Activated CD4-positive, alpha-beta T cell treated with anti-CD3 and anti-CD28 coated beads, Interleukin-2, amount 10 ng/mL, durations not matched to agents 24 days and 14 days (primary cell): ENCODE measurements at regions not wholly inside any gene's neighbourhood (a gene's known extent, or its start where the extent isn't known, plus 50 kb on each side); places are given as distances from the start of the nearest gene placed in this dataset.

Experiments
- DNase-seq: peaks from one replicate; pipeline ENCODE4 v3.0.0; 2022
- H3K27ac Mint-ChIP-seq: one replicate; pipeline ENCODE4 v1.8.0; 2022; ENCODE audit warnings: mild to moderate bottlenecking, mixed read lengths
- H3K27me3 Mint-ChIP-seq: one replicate; pipeline ENCODE4 v1.8.0; 2022; ENCODE audit warnings: mixed read lengths
- H3K36me3 Mint-ChIP-seq: one replicate; pipeline ENCODE4 v1.8.0; 2022; ENCODE audit warnings: low read depth, mild to moderate bottlenecking, mixed read lengths
- H3K4me1 Mint-ChIP-seq: one replicate; pipeline ENCODE4 v1.8.0; 2021; ENCODE audit warnings: mixed read lengths
- H3K4me3 Mint-ChIP-seq: one replicate; pipeline ENCODE4 v1.8.0; 2022; ENCODE audit warnings: mild to moderate bottlenecking, moderate library complexity, mixed read lengths
- H3K9me3 Mint-ChIP-seq: one replicate; pipeline ENCODE4 v1.8.0; 2021; ENCODE audit warnings: mixed read lengths
- intact Hi-C: fragments of 100-400 bp; cut with micrococcal nuclease; formaldehyde crosslinking; loops from one replicate; pipeline ENCODE4 v1.15.1; 2023

DNA sequence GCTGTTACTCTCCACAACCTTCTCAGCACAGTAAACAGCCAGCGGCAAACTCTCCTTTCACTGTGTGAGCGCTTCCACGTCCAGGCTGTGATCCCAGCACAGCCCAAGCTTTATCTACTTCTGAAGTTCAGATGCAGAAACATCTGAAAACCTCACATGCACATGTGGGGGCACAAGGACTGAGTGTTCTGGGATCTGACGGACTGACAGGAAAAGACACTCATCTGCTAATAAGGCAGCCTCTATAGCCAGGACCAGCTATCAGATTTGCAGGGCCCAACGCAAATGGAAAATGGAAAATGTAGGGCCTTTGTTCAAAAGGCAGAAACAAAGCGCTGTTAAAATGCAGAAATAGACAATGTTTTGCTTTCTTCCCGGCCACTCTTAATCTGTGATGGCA lies 133.8 kb upstream of the ARHGAP28 start:
- Mint-ChIP-seq H3K27ac (no peak overlapping the region), H3K4me1 (no peaks in the 10 kb centered on the region), H3K36me3 (no peaks in the 10 kb centered on the region), H3K4me3 (no peak overlapping the region), H3K9me3 (no peaks in the 10 kb centered on the region), H3K27me3 (no peaks in the 10 kb centered on the region)
- intact Hi-C loops: no loop called here
- no peak for DNase-seq

DNA sequence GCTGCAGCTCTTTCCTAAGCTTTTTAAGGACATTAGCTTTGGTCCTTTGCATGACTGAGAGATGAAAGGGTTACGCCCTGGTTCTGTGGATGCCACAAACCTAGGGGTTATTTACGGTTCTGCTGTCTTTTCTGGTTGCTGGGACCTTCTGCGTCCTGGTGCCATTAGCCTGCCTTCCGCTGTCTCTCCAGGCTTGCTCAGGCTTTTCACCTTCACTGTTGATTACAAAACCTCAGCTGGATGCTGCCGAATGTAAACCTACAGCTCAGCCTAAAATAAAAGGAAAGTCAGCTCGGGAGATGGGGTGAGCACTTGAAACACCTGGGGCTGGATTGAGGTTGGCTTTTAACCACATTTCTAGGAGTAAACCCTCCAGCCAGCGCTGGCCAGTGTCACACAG lies 130.9 kb upstream of the ARHGAP28 start:
- H3K27ac Mint-ChIP-seq: no peak overlapping the region

DNA sequence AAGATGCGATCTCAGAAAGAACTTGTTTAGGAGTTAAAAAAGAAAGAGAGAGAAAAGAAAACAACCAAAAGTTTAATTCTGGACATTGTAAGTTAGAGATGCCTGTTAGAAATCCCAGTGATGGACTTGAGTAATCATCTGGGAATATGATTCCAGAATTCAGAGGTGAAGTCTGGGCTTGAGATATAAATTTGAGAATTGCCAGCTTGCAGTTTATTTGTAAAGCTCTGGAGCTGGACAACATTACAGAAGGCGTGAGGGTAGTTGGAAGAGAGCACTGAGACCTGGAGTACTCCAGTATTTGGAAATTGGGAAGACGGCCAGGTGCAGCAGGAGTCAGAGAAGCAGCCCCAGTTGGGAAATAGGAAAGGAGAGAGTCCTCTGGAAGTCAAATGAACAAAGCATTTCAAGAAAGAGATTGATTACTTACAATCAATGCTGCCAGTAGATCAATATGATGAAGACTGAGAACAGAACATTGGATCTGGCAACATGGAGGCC lies 128.8 kb upstream of the ARHGAP28 start:
- no peaks in the 10 kb centered on the region for H3K4me1 Mint-ChIP-seq
- DNase-seq: no peak
- H3K4me3 Mint-ChIP-seq: no peak overlapping the region
- H3K9me3 Mint-ChIP-seq: peaks cover 2% of the 10 kb centered on the region
- no peaks in the 10 kb centered on the region for H3K27me3 Mint-ChIP-seq
- H3K36me3 Mint-ChIP-seq: no peaks in the 10 kb centered on the region
- H3K27ac Mint-ChIP-seq: no peak overlapping the region
- intact Hi-C loops: no loop called here

More for the DNA sequence above, 130.9 kb upstream of the ARHGAP28 start:
- Mint-ChIP-seq H3K9me3 (peaks cover 2% of the 10 kb centered on the region), H3K4me3 (no peak overlapping the region), H3K4me1 (no peaks in the 10 kb centered on the region), H3K36me3 (no peaks in the 10 kb centered on the region), H3K27me3 (no peaks in the 10 kb centered on the region)
- intact Hi-C loops: no loop called here
- DNase-seq: no peak

GRCh38 chr18:6601241-6601640 lies 128.3 kb upstream of the ARHGAP28 start:
- H3K27ac Mint-ChIP-seq: no peak overlapping the region
- no peaks in the 10 kb centered on the region for H3K27me3 Mint-ChIP-seq
- no peak overlapping the region for H3K4me3 Mint-ChIP-seq
- H3K4me1 Mint-ChIP-seq: no peaks in the 10 kb centered on the region
- H3K36me3 Mint-ChIP-seq: no peaks in the 10 kb centered on the region
- DNase-seq: no peak
- peaks cover 2% of the 10 kb centered on the region for H3K9me3 Mint-ChIP-seq
- intact Hi-C loops: no loop called here

DNA sequence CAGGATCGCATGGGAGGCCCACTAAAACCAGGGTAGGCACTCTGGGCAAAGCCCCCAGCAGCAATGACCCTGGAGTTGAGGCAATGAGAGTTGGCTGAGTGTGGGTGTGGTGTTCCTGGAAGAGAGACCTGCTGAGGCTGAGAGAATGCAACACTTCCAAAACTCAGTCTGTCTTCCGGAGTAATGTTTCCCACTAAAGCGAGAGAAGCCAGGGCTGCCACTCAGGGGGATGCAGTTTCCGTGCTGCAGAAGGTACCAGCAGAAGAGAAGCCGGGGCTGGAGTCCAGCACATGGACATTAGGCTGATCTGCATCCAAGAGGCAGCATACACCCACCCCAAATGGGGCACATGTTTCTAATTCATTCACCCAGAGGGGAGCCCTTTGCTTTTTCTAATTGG lies 127.2 kb upstream of the ARHGAP28 start:
- intact Hi-C loops: no loop called here
- H3K27me3 Mint-ChIP-seq: no peaks in the 10 kb centered on the region
- DNase-seq: no peak
- H3K9me3 Mint-ChIP-seq: peaks cover 2% of the 10 kb centered on the region
- no peaks in the 10 kb centered on the region for H3K36me3 Mint-ChIP-seq
- H3K4me1 Mint-ChIP-seq: no peaks in the 10 kb centered on the region
- H3K4me3 Mint-ChIP-seq: no peak overlapping the region
- H3K27ac Mint-ChIP-seq: no peak overlapping the region

GRCh38 chr18:6604573-6604941 lies 125.0 kb upstream of the ARHGAP28 start:
- intact Hi-C loops: no loop called here
- H3K27me3 Mint-ChIP-seq: no peaks in the 10 kb centered on the region

DNA sequence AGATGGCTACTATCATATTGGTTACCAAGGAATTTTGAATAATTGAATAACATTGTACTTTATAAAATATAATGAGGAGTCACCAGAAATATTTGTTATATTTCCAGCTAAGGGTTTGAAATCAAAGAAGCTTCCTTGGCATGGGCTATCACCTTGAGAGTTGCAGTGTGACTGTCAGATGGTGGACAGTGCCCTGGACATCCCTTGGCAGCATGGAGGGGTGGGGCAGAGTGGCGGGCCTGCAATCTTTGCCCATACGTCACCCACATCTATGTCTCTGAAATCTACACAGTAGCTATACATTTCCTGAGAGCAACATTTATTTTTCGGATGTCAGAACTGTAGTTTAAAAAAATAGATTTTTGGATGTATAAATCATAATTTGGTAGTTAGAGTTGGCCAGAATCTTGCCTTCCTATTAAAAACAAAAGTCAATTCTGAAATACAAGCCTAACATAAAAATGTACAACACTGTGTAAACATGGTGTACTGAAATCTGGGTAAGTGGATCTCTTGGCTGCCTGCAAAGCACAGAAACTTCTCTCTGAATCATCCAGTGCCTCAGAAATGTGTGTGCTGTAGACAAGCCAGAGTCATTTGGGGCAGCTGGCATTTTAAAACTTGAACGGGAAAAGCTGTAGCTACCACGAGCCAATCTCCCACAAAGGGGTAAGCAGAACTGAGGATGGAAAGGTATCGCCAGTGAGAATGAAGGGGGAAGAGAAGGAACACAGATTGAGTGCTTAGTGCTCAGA lies 124.2 kb upstream of the ARHGAP28 start:
- Mint-ChIP-seq H3K4me1 (no peaks in the 10 kb centered on the region), H3K36me3 (no peaks in the 10 kb centered on the region), H3K27ac (no peak overlapping the region), H3K9me3 (peaks cover 6% of the 10 kb centered on the region), H3K27me3 (no peaks in the 10 kb centered on the region), H3K4me3 (no peak overlapping the region)
- intact Hi-C loops: no loop called here
- DNase-seq: no peak

More at GRCh38 chr18:6604573-6604941, 125.0 kb upstream of the ARHGAP28 start:
- H3K27ac Mint-ChIP-seq: no peak overlapping the region
- no peak overlapping the region for H3K4me3 Mint-ChIP-seq
- no peaks in the 10 kb centered on the region for H3K36me3 Mint-ChIP-seq
- no peak for DNase-seq
- peaks cover 6% of the 10 kb centered on the region for H3K9me3 Mint-ChIP-seq
- no peaks in the 10 kb centered on the region for H3K4me1 Mint-ChIP-seq

DNA sequence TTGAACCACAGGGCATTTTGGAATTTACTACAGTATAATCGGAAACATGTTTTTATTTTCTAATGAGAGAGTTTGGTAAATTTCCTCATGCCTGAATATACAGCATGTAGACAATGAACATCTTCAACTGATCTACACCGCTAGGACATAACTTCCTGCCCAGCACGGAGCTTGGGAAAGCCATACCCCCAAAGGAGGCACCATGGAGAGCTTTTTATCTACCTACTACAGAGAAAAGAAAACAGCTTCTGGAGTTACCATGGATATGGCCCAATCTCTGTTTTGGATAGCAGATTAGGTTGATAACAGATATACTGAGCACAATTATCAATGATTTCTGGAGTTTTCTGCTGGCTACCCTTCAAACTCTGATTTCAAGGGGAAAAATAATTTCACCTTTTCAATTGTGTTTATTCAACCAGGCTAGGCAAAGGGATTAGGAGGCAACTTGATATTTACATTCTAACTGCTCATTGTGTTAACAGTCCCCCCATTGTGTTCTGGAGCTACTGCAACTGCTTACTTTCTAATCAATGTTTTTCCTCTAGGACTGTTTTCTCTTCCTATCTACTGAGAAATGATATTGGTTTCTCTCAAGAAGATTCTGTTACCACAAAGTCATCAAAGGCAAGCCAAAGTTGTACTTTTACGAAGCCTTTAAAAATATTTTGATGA lies 123.0 kb upstream of the ARHGAP28 start:
- Mint-ChIP-seq H3K9me3 (peaks cover 6% of the 10 kb centered on the region), H3K4me1 (no peaks in the 10 kb centered on the region), H3K4me3 (no peak overlapping the region), H3K36me3 (no peaks in the 10 kb centered on the region), H3K27me3 (no peaks in the 10 kb centered on the region), H3K27ac (no peak overlapping the region)
- no peak for DNase-seq
- intact Hi-C loops: no loop called here

GRCh38 chr18:6607343-6607742 lies 122.2 kb upstream of the ARHGAP28 start:
- no peak for DNase-seq
- Mint-ChIP-seq H3K4me1 (no peaks in the 10 kb centered on the region), H3K27me3 (no peaks in the 10 kb centered on the region), H3K27ac (no peak overlapping the region), H3K36me3 (no peaks in the 10 kb centered on the region), H3K9me3 (peaks cover 10% of the 10 kb centered on the region), H3K4me3 (no peak overlapping the region)
- intact Hi-C loops: no loop called here

DNA sequence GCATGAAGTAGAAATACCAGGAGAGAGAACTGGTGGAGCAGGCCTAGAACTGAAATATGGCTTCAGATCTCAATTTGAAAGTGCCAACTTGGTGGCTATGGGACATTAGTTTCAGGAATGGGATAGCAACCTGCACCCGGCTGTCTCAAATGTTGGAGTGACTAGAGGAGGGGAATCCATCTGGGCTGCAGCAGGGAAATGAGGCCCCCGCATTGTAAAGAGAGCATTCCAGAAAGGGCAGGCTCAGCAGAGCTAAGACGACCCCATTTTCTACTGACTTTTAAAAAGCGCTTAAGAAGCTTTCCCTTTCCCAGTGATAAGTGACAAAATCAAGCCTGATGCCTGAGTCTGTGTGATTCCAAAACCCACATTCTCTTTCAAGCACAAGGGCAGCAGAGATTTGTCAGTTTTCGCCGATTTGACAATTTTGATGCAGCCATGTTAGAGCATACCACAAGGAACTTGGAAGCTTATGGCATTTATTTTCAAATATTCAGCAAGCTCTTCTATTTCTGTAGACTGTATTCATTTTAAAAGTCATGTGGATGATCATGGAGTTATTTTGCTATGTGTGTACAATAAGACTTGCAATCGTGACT lies 119.8 kb upstream of the ARHGAP28 start:
- H3K36me3 Mint-ChIP-seq: no peaks in the 10 kb centered on the region
- intact Hi-C loops: no loop called here
- no peak overlapping the region for H3K4me3 Mint-ChIP-seq
- H3K27me3 Mint-ChIP-seq: no peaks in the 10 kb centered on the region
- DNase-seq: no peak
- peaks cover 12% of the 10 kb centered on the region for H3K9me3 Mint-ChIP-seq
- H3K27ac Mint-ChIP-seq: no peak overlapping the region
- H3K4me1 Mint-ChIP-seq: no peaks in the 10 kb centered on the region

GRCh38 chr18:6610466-6610865 lies 119.0 kb upstream of the ARHGAP28 start:
- H3K27ac Mint-ChIP-seq: no peak overlapping the region
- H3K27me3 Mint-ChIP-seq: no peaks in the 10 kb centered on the region
- H3K36me3 Mint-ChIP-seq: no peaks in the 10 kb centered on the region
- intact Hi-C loops: no loop called here
- peaks cover 12% of the 10 kb centered on the region for H3K9me3 Mint-ChIP-seq
- DNase-seq: no peak
- no peaks in the 10 kb centered on the region for H3K4me1 Mint-ChIP-seq
- H3K4me3 Mint-ChIP-seq: no peak overlapping the region

DNA sequence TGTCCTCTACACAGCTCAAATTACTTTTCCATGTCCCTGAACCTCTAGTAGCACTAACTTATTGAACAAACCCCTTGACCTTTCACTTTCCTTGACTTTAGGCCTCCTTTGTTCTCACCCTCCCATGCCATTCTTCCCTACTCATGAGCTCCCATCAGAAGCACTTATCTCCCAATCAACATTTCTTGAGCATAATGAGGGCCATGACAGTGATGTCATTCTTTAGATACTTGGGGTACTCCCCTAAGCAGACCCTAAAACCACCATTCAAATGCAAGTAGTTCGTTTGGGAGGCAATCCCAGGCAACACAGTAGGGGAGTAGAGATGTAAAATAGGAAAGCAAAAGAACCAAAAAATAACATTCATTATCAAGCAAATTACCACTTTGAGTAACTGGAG lies 115.9 kb upstream of the ARHGAP28 start:
- intact Hi-C loops: no loop called here
- no peaks in the 10 kb centered on the region for H3K36me3 Mint-ChIP-seq
- H3K9me3 Mint-ChIP-seq: peaks cover 8% of the 10 kb centered on the region
- DNase-seq: no peak
- no peaks in the 10 kb centered on the region for H3K27me3 Mint-ChIP-seq
- H3K4me1 Mint-ChIP-seq: no peaks in the 10 kb centered on the region
- H3K27ac Mint-ChIP-seq: no peak overlapping the region
- H3K4me3 Mint-ChIP-seq: no peak overlapping the region

DNA sequence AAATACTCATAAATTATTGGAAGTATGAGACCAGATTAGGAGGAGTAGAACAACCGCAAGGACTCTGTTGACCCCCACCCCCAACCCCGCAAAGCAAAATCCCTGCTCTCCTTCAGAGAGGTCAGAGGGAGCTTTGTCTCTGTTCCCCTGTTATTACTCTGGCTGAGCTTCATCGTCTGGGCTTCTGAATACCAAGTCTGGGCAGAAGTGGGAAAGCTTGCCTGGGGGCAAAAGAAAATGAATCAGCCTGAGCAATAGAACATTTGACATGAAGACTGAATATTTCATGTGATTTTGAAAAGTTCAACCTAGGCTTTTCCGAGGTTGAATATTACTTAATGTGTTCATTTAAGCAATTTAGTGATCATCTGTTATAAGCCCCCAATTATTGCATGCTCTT lies 114.6 kb upstream of the ARHGAP28 start:
- no peaks in the 10 kb centered on the region for H3K36me3 Mint-ChIP-seq
- no peaks in the 10 kb centered on the region for H3K4me1 Mint-ChIP-seq
- H3K4me3 Mint-ChIP-seq: no peak overlapping the region
- H3K27me3 Mint-ChIP-seq: no peaks in the 10 kb centered on the region
- DNase-seq: no peak
- H3K9me3 Mint-ChIP-seq: peaks cover 8% of the 10 kb centered on the region
- intact Hi-C loops: no loop called here
- no peak overlapping the region for H3K27ac Mint-ChIP-seq

- Mint-ChIP-seq H3K4me3 (no peak overlapping the region), H3K27me3 (no peaks in the 10 kb centered on the region), H3K27ac (no peak overlapping the region), H3K36me3 (no peaks in the 10 kb centered on the region), H3K4me1 (no peaks in the 10 kb centered on the region), H3K9me3 (peaks cover 8% of the 10 kb centered on the region)
- no peak for DNase-seq
- intact Hi-C loops: no loop called here
Measured at GRCh38 chr18:6616981-6617380, 112.5 kb upstream of the ARHGAP28 start.
